ENCODE measurements at regions not wholly inside any gene's neighbourhood (a gene's known extent, or its start where the extent isn't known, plus 50 kb on each side); places are given as distances from the start of the nearest gene placed in this dataset.
A peak's percentile ranks its signal among the peaks of the same experiment; 100 is the strongest.

- TF ChIP-seq CTCF (IDR thresholded peaks at IDR 0.05; ENCODE audit: control extremely low read depth, extremely low read depth, low read depth, missing control alignments), result no peak
- no peak for DNase-seq (ENCODE audit: extremely low spot score)
- ChIA-PET POLR2A (no interaction called here), CTCF (interaction anchor here (0.9 to 4.6 kb wide), 17 partner anchors 8 to 180 kb away, joined by 3 to 30 read pairs (median 4); no protein-coding TSS in a partner anchor)
Measured at GRCh38 chr22:22703715-22704114, 59.3 kb downstream of the GGTLC2 start.

GRCh38 chr22:22704156-22704946 is 59.9 kb downstream of the GGTLC2 start:
- TF ChIP-seq CTCF (IDR thresholded peaks at IDR 0.05; ENCODE audit: control extremely low read depth, extremely low read depth, low read depth, missing control alignments), result no peak
- POLR2A ChIA-PET, result interaction anchor here (0.5 kb wide), 1 partner anchor 1183 kb away, joined by 5 read pairs; no protein-coding TSS in a partner anchor

GRCh38 chr22:22705328-22706100 is 61.1 kb downstream of the GGTLC2 start:
- ChIA-PET POLR2A (no interaction called here), CTCF (interaction anchor here (0.9 to 6.2 kb wide), 17 partner anchors 9 to 250 kb away, joined by 3 to 50 read pairs (median 4); no protein-coding TSS in a partner anchor)
- no peak for DNase-seq (ENCODE audit: extremely low spot score)
- TF ChIP-seq CTCF (IDR thresholded peaks at IDR 0.05; ENCODE audit: control extremely low read depth, extremely low read depth, low read depth, missing control alignments), result no peak

More at GRCh38 chr22:22704156-22704946, 59.9 kb downstream of the GGTLC2 start:
- no peak for DNase-seq (ENCODE audit: extremely low spot score)
- CTCF ChIA-PET, result interaction anchor here (0.8 to 6.2 kb wide), 15 partner anchors 10 to 240 kb away, joined by 3 to 50 read pairs (median 4); no protein-coding TSS in a partner anchor

GRCh38 chr22:22706253-22706915 is 62.0 kb downstream of the GGTLC2 start:
- no peak for TF ChIP-seq CTCF (IDR thresholded peaks at IDR 0.05; ENCODE audit: control extremely low read depth, extremely low read depth, low read depth, missing control alignments)
- CTCF ChIA-PET, result interaction anchor here (0.9 to 6.2 kb wide), 11 partner anchors 10 to 249 kb away, joined by 3 to 50 read pairs (median 3); no protein-coding TSS in a partner anchor
- DNase-seq (ENCODE audit: extremely low spot score), result no peak
- POLR2A ChIA-PET, result no interaction called here

GRCh38 chr22:22709719-22710445 is 65.5 kb downstream of the GGTLC2 start:
- CTCF ChIA-PET, result interaction anchor here (0.6 to 6.2 kb wide), 28 partner anchors 9 to 248 kb away, joined by 3 to 50 read pairs (median 6); no protein-coding TSS in a partner anchor
- DNase-seq (ENCODE audit: extremely low spot score), result no peak
- POLR2A ChIA-PET, result no interaction called here
- TF ChIP-seq CTCF (IDR thresholded peaks at IDR 0.05; ENCODE audit: control extremely low read depth, extremely low read depth, low read depth, missing control alignments), result peak; percentile 17

Data from GM10248 (cell line).